ENCODE measurements at regions not wholly inside any gene's neighbourhood (a gene's known extent, or its start where the extent isn't known, plus 50 kb on each side); places are given as distances from the start of the nearest gene placed in this dataset.

DNA sequence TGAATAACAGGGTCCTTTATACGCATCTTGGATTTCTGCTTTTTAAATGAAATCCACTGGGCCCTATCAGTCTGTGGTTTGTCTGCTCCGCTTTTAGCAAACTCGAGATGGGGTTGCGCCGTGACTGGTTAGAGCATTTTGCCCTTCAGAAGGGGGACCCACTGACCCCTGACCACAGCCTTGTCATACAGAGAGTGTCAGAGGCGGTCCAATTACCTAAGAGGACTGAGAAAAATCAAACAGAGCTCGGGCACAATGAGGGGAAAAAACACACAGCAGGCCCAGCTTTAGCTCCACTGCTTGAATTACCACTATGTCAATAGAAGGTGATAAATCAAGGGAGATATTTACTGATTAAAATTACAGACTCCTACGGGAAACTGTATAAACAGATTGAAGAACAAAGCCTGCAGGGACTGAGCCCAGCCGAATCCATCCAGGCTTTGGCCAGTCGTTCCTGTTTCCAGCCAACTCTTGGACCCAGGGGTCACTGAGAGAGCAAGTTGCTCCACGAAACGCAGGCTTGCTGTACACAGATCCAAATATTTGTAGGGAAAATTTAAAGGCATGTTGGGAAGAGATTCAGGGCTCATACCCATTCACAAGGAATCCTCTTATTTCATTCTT, 131.9 kb upstream of the ZFHX3 start:
- Histone ChIP-seq H3K4ac (replicated peaks; ENCODE audit: insufficient read length, low read depth, low read length) (no peak overlapping the region), H2AK5ac (ENCODE audit: low read depth, low read length) (no peak overlapping the region), H3K4me1 (replicated peaks in 1 of 4; ENCODE audit: control insufficient read depth in 3 of 4, insufficient read depth in 4 of 4, low read length in 3 of 4) (no peaks in the 10 kb centered on the region; a peak in 2 of 7 replicates), H2BK12ac (ENCODE audit: low read depth, low read length) (no peak overlapping the region), H3K4me3 (ENCODE audit: extremely low read depth in 1 of 4, insufficient read depth in 2 of 4, low read depth in 3 of 4, low read length in 4 of 4) (no peak overlapping the region), H3K23ac (ENCODE audit: insufficient read length) (no peak overlapping the region), H4K5ac (ENCODE audit: insufficient read length, low read depth, low read length) (no peak overlapping the region), H2BK120ac (replicated peaks; ENCODE audit: low read depth, low read length) (no peak overlapping the region), H2BK20ac (ENCODE audit: low read length) (no peak overlapping the region), H3K14ac (ENCODE audit: insufficient read length) (no peak overlapping the region), H3K56ac (replicated peaks; ENCODE audit: insufficient read length, low read depth, low read length) (no peak overlapping the region), H2BK15ac (ENCODE audit: low read length) (no peak overlapping the region), H4K20me1 (replicated peaks in 1 of 2; ENCODE audit: control insufficient read depth in 1 of 2, insufficient read depth in 2 of 2, low read length in 2 of 2) (no peaks in the 10 kb centered on the region), H3K18ac (ENCODE audit: extremely low read depth, low read length) (no peak overlapping the region), H4K91ac (replicated peaks; ENCODE audit: insufficient read length, low read length) (no peak overlapping the region), H3K36me3 (ENCODE audit: control insufficient read depth in 2 of 4, insufficient read depth in 4 of 4, low read length in 3 of 4) (no peaks in the 10 kb centered on the region), H3K79me1 (ENCODE audit: low read depth, low read length) (no peaks in the 10 kb centered on the region), H3K27me3 (replicated peaks in 1 of 4; ENCODE audit: control insufficient read depth in 3 of 4, extremely low read depth in 1 of 4, insufficient read depth in 3 of 4, low read length in 3 of 4) (no peaks in the 10 kb centered on the region), H2AFZ (ENCODE audit: low read length) (no peak overlapping the region), H3K79me2 (ENCODE audit: control insufficient read depth in 1 of 2, insufficient read depth in 2 of 2, low read length in 2 of 2) (no peaks in the 10 kb centered on the region), H2BK5ac (ENCODE audit: low read depth, low read length) (no peak overlapping the region), H4K8ac (ENCODE audit: extremely low read depth, insufficient read depth, low read length) (no peak overlapping the region), H3K9ac (replicated peaks in 1 of 4; ENCODE audit: extremely low read depth in 1 of 4, low read depth in 3 of 4, low read length in 3 of 4) (no peak overlapping the region), H3K23me2 (ENCODE audit: low read depth, low read length) (peaks cover 2% of the 10 kb centered on the region; the same call in 1 of the 2 replicates), H3K27ac (ENCODE audit: low read depth, low read length) (no peak overlapping the region), H3K9me3 (ENCODE audit: insufficient read depth in 2 of 2, low read depth in 1 of 2, low read length in 1 of 2) (no peaks in the 10 kb centered on the region), H3K4me2 (ENCODE audit: insufficient read depth in 1 of 2, low read depth in 2 of 2, low read length in 2 of 2) (no peak overlapping the region)
- FAIRE-seq: no peak
- DNase-seq (ENCODE audit: low read depth in 1 of 2, low spot score in 2 of 2): no peak
- ChIA-PET CTCF (ENCODE audit: partially characterized antibody) (interaction anchor here (1.2 to 3.6 kb wide), 6 partner anchors 10 to 185 kb away, joined by 3 to 14 read pairs (median 6); no protein-coding TSS in a partner anchor), POLR2A (ENCODE audit: partially characterized antibody) (no interaction called here)
- WGBS, 2 experiments (ENCODE audit: extremely low coverage in 1 of 2, insufficient coverage in 1 of 2, insufficient read length in 1 of 2, insufficient replicate concordance in 2 of 2, low coverage in 1 of 2, low lambda C conversion rate in 2 of 2, missing lambda C conversion rate in 1 of 2): 86% methylated on average over 12 of the region's 12 CpGs; no CpG with 5 or more reads in 1 of the 2 experiments
- TF ChIP-seq SRF (IDR thresholded peaks at IDR 0.05; ENCODE audit: low read depth, low read length) (no peak), HDAC2 (IDR thresholded peaks at IDR 0.05; ENCODE audit: borderline replicate concordance in 1 of 2, low read depth in 2 of 2, low read length in 2 of 2) (no peak), SUZ12 (IDR thresholded peaks at IDR 0.05; ENCODE audit: low read length) (no peak), POU5F1 (IDR thresholded peaks at IDR 0.05; ENCODE audit: low read depth, low read length) (no peak), TAF7 (optimal IDR thresholded peaks at IDR 0.05; ENCODE audit: borderline replicate concordance, low read depth, low read length) (no peak), KDM5A (IDR thresholded peaks at IDR 0.05; ENCODE audit: low read length) (no peak), SIN3A (conservative IDR thresholded peaks at IDR 0.05 in 1 of 2, IDR thresholded peaks at IDR 0.05 in 1 of 2; ENCODE audit: low read depth in 1 of 2, low read length in 2 of 2) (no peak), SIX5 (IDR thresholded peaks at IDR 0.05; ENCODE audit: low read depth, low read length) (no peak)
- TF ChIP-seq, protein P1, sequence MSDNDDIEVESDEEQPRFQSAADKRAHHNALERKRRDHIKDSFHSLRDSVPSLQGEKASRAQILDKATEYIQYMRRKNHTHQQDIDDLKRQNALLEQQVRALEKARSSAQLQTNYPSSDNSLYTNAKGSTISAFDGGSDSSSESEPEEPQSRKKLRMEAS (IDR thresholded peaks at IDR 0.05): no peak
- TF ChIP-seq, protein P2, sequence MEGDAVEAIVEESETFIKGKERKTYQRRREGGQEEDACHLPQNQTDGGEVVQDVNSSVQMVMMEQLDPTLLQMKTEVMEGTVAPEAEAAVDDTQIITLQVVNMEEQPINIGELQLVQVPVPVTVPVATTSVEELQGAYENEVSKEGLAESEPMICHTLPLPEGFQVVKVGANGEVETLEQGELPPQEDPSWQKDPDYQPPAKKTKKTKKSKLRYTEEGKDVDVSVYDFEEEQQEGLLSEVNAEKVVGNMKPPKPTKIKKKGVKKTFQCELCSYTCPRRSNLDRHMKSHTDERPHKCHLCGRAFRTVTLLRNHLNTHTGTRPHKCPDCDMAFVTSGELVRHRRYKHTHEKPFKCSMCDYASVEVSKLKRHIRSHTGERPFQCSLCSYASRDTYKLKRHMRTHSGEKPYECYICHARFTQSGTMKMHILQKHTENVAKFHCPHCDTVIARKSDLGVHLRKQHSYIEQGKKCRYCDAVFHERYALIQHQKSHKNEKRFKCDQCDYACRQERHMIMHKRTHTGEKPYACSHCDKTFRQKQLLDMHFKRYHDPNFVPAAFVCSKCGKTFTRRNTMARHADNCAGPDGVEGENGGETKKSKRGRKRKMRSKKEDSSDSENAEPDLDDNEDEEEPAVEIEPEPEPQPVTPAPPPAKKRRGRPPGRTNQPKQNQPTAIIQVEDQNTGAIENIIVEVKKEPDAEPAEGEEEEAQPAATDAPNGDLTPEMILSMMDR (IDR thresholded peaks at IDR 0.05; ENCODE audit: control extremely low read depth in 1 of 3, insufficient read depth in 1 of 3, low read depth in 1 of 3, low read length in 3 of 3): no peak

Measured in H1 (cell line).